ENCODE measurements at regions not wholly inside any gene's neighbourhood (a gene's known extent, or its start where the extent isn't known, plus 50 kb on each side); places are given as distances from the start of the nearest gene placed in this dataset.

- TF ChIP-seq POLR2AphosphoS5 (IDR thresholded peaks at IDR 0.05; ENCODE audit: low read depth), result peak; percentile 36; the same call in 1 of the 2 replicates
- no peak for TF ChIP-seq CTCF (IDR thresholded peaks at IDR 0.05; ENCODE audit: insufficient read depth, low read length)
Observed at GRCh38 chr20:40339661-40340449, 349.2 kb downstream of the MAFB start.
